Limb (tissue), 2 donors: ENCODE measurements at regions not wholly inside any gene's neighbourhood (a gene's known extent, or its start where the extent isn't known, plus 50 kb on each side); places are given as distances from the start of the nearest gene placed in this dataset.

Experiments
- DNase-seq, 2 donors: peaks; one replicate each; pipeline ENCODE4 v3.0.0-alpha.2; 2016; ENCODE audit errors: extremely low spot score in 2 of 2

GRCh38 chr1:168963601-168964000 is 142.9 kb upstream of the ATP1B1 start:
- DNase-seq, result no peak

- DNase-seq, result no peak
These were observed 142.0 kb upstream of the ATP1B1 start for GRCh38 chr1:168964478-168964877.

- no peak for DNase-seq
These were observed 140.3 kb upstream of the ATP1B1 start for GRCh38 chr1:168966217-168966616.

- DNase-seq, result no peak
These were observed 139.9 kb upstream of the ATP1B1 start for GRCh38 chr1:168966636-168967035.

GRCh38 chr1:168970926-168971659 is 135.4 kb upstream of the ATP1B1 start:
- peak; percentile 10 to 32 for DNase-seq

- DNase-seq, result no peak
These were observed 134.3 kb upstream of the ATP1B1 start for GRCh38 chr1:168972225-168972624.

- DNase-seq, result peak; percentile 8 to 35
These were observed 133.6 kb upstream of the ATP1B1 start for GRCh38 chr1:168972887-168973286.

- DNase-seq, result no peak
These were observed 132.4 kb upstream of the ATP1B1 start for GRCh38 chr1:168974117-168974516.

- no peak for DNase-seq
These were observed 131.9 kb upstream of the ATP1B1 start for GRCh38 chr1:168974611-168975010.

- no peak for DNase-seq
These were observed 130.2 kb upstream of the ATP1B1 start for GRCh38 chr1:168976267-168976666.

GRCh38 chr1:168977618-168978017 is 128.9 kb upstream of the ATP1B1 start:
- no peak for DNase-seq

GRCh38 chr1:168979276-168979675 is 127.2 kb upstream of the ATP1B1 start:
- DNase-seq, result no peak

- no peak for DNase-seq
These were observed 126.3 kb upstream of the ATP1B1 start for GRCh38 chr1:168980180-168980579.

- DNase-seq, result no peak
These were observed 125.8 kb upstream of the ATP1B1 start for GRCh38 chr1:168980656-168981055.

- DNase-seq, result no peak
These were observed 123.7 kb upstream of the ATP1B1 start for GRCh38 chr1:168982778-168983177.

GRCh38 chr1:168987330-168987729 is 119.2 kb upstream of the ATP1B1 start:
- DNase-seq, result no peak

- no peak for DNase-seq
These were observed 118.6 kb upstream of the ATP1B1 start for GRCh38 chr1:168987923-168988322.

- DNase-seq, result no peak
These were observed 116.5 kb upstream of the ATP1B1 start for GRCh38 chr1:168989985-168990384.

- DNase-seq, result no peak
These were observed 114.6 kb upstream of the ATP1B1 start for GRCh38 chr1:168991667-168992475.

- DNase-seq, result no peak
These were observed 105.1 kb upstream of the ATP1B1 start for GRCh38 chr1:169001353-169001752.

- DNase-seq, result peak in 1 of 2 donors; percentile 7
These were observed 102.5 kb upstream of the ATP1B1 start for GRCh38 chr1:169003864-169004516.

GRCh38 chr1:169005776-169006175 is 100.7 kb upstream of the ATP1B1 start:
- DNase-seq, result no peak
